Stimulated activated CD8-positive, alpha-beta memory T cell treated with anti-CD3 and anti-CD28 coated beads, Interleukin-15, amount 100 ng/mL, for 4 hours (primary cell): ENCODE measurements at regions not wholly inside any gene's neighbourhood (a gene's known extent, or its start where the extent isn't known, plus 50 kb on each side); places are given as distances from the start of the nearest gene placed in this dataset.

Experiments used
- DNase-seq, 2 donors: peaks; one replicate each; pipeline ENCODE4 v3.0.0-alpha.2; 2020; ENCODE audit warnings: low read depth in 2 of 2

DNA sequence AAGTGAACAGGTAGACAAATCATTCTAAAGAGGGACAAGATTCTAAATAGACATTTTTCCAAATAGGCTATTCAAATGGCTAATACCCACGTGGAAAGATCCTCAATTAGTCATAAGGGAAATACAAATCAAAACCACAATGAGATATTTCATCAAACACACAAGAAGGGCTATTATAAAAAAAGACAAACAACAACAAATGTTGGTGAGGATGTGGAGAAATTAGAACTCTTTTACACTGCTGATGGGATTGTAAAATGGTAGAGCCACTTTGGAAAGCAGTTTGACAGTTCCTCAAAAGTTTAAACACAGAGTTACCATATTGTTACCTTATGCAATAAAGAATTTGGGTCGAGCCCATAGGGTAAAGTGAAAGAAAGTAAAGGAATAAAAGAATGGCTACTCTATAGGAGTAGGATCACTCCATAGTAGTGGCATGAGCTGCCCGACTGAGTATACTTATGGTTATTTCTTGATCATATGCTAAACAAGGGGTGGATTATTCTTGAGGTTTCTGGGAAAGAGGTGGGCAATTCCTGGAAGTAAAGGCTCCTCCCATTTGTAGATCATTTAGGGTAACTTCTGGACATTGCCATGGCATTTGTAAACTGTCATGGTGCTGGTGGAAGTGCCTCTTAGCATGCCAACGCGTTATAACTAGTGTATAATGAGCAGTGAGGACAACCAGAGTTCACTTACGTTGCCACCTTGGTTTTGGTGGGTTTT is 58.9 kb upstream of the FAM9C start:
- no peak for DNase-seq

DNA sequence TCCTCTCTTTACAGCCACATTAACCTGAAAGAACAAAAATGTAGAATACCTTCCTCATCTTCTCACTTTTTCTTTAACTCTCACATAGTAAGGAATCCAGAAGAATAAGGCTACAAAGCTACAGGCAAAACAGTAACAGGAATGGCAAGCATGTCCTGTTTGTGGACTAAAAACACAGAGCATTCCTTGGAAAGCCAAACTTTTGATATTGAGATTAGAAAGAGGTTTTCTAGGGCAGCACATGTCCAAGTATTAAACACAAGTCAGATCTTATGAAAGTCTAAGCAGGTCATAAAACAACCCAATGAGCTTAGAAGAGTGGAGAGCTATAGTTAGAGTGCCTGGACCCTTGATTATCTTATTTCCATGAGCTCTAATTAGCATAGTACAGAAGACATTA is 58.2 kb upstream of the FAM9C start:
- DNase-seq: no peak

DNA sequence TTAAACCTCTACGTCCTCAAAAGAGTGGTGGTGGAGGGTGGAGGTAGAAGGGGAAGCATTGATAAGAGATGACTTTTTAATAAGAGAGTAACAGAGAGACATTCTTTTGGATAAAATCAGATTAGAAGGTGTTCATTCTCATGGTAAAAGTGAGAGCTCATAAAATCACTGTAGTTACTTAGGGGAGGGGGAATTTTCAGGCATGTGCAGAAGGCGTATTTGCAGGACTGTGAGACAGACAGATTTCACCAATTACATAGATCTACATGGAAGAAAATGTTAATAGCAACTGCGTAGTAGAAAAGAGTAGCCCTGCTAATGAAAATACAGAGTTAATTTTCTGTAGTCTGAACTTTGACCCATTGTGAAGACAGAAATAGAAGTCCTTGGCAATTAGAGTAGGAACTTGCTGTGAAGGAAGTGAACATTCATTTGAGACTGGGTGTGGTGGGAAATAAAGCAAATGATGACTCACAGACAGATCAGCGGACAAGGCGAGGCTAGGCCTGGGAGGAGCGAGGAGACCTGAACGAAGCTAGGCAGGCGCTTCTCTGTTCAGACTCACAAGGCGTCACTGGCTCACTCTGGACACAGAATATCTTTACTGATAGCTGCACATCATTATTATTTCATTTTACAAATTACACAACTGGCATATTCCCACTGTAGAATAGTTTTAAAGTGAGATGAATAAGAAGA is 57.2 kb upstream of the FAM9C start:
- DNase-seq: no peak

DNA sequence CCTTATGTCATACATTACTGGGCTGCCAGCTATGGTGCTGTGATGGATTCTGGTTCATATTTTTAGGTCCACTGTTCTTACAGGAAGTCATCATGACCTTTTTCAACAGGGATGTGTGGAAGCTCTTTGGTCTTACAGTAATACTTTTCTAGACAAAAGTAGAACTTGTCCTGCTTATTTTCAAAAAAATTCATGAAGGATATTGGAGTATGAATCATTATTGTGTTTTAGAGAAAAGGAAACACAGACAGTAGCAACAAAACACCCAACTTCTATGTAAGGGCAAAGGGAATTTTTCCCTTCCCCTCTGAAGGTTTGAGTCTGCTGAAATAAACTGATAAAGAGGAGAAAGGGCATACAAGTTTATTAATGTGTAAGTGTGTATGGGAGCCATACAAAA is 54.7 kb upstream of the FAM9C start:
- no peak for DNase-seq

DNA sequence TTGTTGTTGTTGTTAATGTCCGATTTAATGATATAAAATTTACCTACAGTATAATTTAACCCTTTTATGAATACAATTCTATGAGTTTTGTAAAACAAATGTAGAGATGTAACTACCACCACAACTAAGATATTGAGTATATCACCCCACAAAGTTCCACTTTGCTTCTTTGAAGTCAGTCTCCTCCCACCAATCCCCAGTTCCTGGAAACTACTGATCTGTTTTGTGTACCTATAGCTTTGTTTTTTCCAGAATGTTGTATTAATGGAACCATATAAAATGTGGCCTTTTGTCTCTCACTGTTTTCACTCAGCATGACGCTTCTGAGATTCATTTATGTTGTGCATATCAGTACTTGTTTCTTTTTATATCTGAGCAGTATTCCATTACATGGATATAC is 52.3 kb upstream of the FAM9C start:
- no peak for DNase-seq

- DNase-seq: no peak
Measured at GRCh38 chrX:13094828-13095341, 50.5 kb upstream of the FAM9C start.

GRCh38 chrX:13094374-13094773 is 50.0 kb upstream of the FAM9C start:
- DNase-seq: no peak
